GM21723 (cell line): ENCODE measurements at regions not wholly inside any gene's neighbourhood (a gene's known extent, or its start where the extent isn't known, plus 50 kb on each side); places are given as distances from the start of the nearest gene placed in this dataset.

ENCODE experiments used
- ATAC-seq: cut with Tn5 transposase; IDR thresholded peaks from one replicate; pipeline ENCODE4 v1.9.1; 2021; ENCODE audit warnings: mild to moderate bottlenecking, moderate library complexity; ENCODE audit not compliant: unreplicated experiment

- no peak for ATAC-seq
These were observed 380.3 kb upstream of the ACTBL2 start for GRCh38 chr5:57862942-57863341.

DNA sequence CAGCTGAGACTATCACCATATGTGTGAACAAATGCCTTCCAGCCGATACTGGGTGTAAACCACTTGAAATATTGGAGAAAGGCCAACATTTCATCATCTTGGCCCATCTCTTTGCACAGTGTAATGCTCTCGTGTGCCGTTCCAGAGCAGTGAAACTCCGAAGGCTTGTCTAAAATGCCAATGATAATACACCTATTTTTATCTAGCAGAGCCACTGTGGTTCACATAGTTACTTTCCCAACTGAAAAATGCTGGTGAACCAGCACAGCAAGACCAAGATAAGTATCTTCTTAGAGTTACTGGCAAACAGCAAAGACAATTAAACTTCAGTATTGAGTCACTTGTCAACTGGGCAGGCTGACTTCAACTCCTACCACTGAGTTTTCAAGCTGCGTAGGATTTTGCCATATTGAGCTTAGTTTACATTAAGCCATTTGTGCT lies 379.9 kb upstream of the ACTBL2 start:
- ATAC-seq, result no peak

- ATAC-seq, result no peak
These were observed 377.0 kb upstream of the ACTBL2 start for GRCh38 chr5:57859626-57860025.

GRCh38 chr5:57858905-57859304 lies 376.3 kb upstream of the ACTBL2 start:
- no peak for ATAC-seq

- ATAC-seq, result no peak
These were observed 375.1 kb upstream of the ACTBL2 start for GRCh38 chr5:57857696-57858095.

- ATAC-seq, result no peak
These were observed 373.2 kb upstream of the ACTBL2 start for GRCh38 chr5:57855831-57856230.

DNA sequence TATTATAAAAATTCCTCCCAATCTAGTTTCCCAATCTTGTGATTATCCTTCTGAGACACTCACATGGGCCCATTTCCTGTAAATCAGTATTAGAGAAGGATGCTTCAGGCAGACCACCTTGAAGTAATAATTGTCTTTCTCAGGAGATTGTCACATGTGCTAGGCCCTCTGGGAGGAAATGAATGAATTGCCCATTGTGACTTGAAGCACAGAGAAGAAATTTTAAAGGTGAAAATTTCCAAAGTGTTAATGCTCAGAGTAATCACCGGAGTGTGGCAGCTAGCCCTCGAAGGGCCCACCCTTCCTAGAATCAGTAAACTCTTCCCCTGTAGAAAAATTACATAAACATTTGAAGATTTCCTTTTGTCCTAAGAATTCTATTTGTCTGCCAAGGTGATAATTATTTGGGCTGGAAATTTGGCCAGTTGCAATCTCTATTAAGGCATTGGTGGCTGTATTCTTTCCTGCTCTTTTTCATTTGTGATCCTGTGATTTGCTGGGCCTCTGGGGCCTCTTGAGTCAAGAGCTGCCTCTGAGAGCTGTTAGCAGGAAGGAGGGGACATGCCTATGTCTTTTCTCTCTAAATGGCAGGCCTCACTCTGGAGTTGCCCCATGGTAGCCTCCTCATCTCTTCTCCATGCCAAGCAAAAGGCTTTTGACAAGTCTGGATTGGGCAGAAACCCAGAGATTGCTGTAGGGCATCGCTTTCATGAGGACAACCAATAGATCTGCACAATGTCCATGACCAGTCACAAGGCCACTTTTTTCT lies 371.5 kb upstream of the ACTBL2 start:
- ATAC-seq, result no peak

GRCh38 chr5:57850109-57850508 lies 367.5 kb upstream of the ACTBL2 start:
- ATAC-seq, result no peak

GRCh38 chr5:57845025-57845424 lies 362.4 kb upstream of the ACTBL2 start:
- ATAC-seq, result no peak

DNA sequence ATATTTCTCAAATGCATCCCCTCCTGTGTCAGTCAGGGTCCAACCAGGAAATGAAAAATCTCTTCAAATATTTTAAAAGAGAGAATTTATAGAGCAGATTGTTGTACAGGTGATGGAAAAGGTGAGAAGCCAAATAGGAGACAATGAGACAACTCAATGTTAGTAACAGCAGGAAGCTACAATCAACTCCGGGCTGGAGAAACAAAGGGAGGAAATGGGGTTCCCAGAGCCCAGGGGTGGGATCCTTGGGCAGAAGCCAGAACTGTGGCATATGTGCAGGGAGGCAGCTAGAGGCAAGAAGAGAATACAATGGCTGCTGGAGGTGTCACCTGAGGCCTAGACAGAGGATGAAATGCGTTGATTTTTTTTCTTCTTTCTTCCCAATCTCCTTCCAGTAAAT lies 361.8 kb upstream of the ACTBL2 start:
- ATAC-seq, result no peak

DNA sequence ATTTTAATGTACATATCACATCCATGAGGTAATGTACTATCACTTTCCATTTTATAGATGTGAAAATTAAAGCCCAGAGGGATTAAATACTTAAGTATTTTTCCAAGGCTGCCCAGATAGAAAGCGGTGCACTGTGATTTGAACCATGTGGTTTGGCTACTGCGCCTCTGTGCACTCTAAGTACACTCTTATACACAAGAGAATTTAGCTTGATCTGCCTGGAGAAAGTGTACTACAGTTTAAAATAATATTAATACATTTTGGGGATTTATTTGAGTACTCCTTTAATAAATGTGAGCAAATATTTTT lies 360.4 kb upstream of the ACTBL2 start:
- ATAC-seq, result no peak

GRCh38 chr5:57842364-57843058 lies 359.9 kb upstream of the ACTBL2 start:
- no peak for ATAC-seq

GRCh38 chr5:57841676-57842363 lies 359.2 kb upstream of the ACTBL2 start:
- ATAC-seq, result no peak

- no peak for ATAC-seq
These were observed 356.9 kb upstream of the ACTBL2 start for GRCh38 chr5:57839437-57840079.

DNA sequence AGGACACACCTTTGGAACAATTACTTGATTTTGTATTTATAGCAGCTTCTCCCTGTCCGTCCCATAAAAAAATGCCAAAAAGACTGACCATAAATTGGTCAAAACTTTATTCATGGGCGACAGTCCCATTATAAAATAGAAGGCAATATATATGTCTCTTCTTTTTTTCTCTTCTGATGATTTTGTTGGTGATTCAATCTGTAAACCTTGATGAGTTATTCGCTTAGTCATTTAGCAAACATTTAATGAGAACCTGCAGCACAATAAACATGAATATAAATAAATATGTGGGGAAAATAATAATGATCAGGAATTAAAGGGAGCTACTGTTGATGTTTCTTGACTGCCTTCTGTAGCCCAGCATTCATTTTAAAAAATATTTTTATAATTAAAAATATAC lies 356.4 kb upstream of the ACTBL2 start:
- no peak for ATAC-seq

DNA sequence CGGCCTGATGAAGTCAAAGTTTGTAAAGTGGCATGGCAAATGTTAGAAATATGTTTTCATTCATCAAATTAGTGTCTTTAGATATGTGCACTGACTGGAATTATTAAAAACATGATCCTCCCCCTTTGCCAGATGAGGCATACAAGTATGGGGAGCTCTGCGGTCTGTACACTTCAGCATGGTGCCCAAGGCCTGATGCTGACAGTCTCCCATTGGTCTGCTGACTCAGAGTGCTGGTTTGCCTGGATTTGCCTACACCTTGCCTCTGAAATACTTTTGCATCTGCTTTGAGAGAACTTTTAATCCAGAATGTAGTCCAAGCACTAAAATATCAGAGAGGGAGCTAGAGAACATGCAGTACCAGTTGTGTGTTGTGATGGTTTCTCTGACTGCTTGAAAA lies 354.3 kb upstream of the ACTBL2 start:
- ATAC-seq, result no peak

GRCh38 chr5:57836331-57836730 lies 353.7 kb upstream of the ACTBL2 start:
- no peak for ATAC-seq

DNA sequence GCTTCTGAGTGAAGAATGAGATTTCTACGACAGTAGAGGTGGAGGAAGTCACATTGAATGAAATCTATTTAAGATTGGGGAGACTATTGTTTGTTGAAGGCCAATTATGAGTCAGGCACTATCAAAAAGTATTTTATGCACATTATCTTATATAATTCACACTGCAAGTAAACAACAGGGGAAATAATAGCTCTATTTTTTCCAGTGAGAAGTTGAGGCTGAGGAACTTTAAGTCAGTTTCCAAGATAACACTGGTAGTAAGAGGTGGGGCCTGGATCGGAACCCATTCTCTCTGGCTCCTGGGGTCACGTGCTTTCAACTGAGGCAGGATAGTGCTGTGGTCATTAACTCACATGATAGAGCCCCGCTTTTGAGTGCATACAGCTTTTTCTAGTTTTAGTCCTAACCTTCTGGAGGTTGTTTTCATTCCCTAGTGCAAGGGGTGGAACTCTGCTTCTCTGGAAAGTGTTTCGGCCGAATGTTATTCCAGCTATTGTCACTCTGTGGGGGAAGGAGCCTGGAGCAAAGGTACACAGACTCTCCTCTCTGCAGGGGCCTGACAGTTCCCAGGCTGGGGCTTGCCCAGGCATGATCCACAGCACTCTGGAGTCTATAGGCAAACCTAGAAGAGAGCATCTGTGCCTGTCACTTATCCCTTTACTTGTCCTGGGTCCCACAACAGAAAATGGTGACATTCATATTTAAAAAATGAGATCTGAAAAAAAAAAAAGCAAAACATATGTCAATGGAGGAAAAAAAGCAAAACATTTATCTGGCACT lies 352.4 kb upstream of the ACTBL2 start:
- ATAC-seq, result no peak

DNA sequence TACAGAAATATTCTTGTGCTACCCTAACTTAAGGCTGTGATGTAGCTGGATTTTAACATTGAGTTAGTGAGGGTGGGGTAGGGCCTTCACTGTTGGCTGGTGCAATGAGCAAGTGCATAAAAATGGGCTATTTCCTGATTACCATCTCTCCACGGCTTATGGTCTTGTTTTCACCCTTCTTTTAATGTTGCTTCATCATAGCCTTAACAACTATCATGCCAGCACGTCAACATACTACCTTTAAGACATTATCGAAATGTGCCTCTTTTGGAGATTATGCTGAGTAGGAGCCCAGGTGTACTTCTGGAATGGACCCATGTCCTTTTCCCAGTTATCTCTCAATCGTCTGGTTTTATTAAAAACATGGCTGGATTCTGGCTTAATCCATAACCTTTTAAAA lies 350.9 kb upstream of the ACTBL2 start:
- ATAC-seq, result no peak

DNA sequence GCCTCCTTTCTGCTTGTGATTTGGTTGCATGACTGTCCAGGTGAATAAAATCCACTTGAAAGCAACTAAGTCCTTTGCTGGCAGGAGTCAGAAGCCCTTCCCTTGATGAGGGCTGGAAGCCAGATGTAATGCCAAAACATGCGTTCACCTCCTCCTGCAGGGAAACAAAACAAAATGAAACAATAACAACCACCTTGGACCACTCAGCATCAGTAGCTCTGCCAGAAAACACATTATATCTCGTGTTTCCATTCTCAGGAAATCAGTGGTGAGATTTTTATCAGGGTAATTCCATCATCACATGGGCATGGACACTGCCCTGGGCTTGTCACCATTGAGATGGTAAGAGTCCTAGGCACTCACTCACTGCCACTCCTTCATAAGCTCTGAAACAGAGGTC lies 350.3 kb upstream of the ACTBL2 start:
- ATAC-seq, result no peak

DNA sequence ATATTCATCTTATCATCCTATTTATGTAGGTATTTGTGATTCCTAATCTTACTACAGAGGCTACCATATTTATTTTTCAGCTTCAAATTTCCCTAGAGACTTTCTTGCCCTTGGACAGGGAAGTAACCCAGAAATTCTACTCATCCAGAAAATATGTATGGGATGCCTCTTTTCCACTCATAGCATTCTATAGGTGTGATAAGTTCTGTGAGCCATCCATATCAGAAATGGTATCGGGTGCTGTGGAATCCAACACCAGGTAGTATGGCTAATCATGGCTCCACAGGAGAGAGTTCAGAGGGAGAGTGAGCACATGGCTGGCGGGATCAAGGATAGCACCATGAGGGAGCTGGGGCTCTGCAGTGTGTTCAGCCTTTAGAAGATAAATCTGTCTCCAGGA lies 349.3 kb upstream of the ACTBL2 start:
- ATAC-seq, result no peak
